ENCODE measurements at regions not wholly inside any gene's neighbourhood (a gene's known extent, or its start where the extent isn't known, plus 50 kb on each side); places are given as distances from the start of the nearest gene placed in this dataset.
"Not testable (repeated sequence)": the region's sequence is repeated elsewhere in the genome, so short reads cannot be mapped to it uniquely, and the experiment has no call there.

GRCh38 chr17:33868899-33869298, 386.2 kb upstream of the CCL2 start:
- in situ Hi-C loops (cut with MboI; ENCODE audit: low pct_unique_long_range_greater_than_20kb in 2 of 9, low sequenced_read_pairs in 9 of 9, unreplicated experiment in 9 of 9), result no loop called here
- no peak for ATAC-seq (replicated peaks in 6 of 8)
- 71 to 100% (median 87%) methylated on average over 2 to 3 of the region's 3 CpGs; no CpG with 5 or more reads in 2 of the 10 experiments for WGBS, 10 experiments
- Histone ChIP-seq H3K27ac (no peak overlapping the region), H3K4me3 (no peak overlapping the region), H3K4me1 (replicated peaks in 1 of 2) (peaks cover 0 to 6% of the 10 kb centered on the region in 2 donors)

DNA sequence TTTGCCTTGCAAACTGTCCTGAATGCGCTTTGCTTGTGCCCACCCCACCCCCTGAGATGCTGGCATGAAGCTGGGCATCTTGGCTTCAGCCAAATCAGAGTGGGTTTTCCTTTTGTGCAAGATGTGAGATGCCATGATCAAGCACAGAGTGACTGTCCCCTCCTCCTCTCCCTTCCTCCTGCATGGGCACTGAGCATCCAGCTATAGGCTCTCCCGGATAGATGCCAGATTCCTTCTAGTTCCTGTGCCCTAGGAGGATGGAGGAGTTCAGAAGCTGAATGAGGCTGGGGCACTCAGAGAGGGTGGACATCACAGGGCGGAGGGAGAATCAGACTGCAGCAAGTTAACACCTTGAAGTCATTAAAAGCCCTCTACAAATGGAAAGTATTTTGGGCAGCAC, 384.1 kb upstream of the CCL2 start:
- Histone ChIP-seq H3K4me3 (no peak overlapping the region), H3K27ac (no peak overlapping the region), H3K4me1 (replicated peaks in 1 of 2) (peaks cover 0 to 3% of the 10 kb centered on the region in 2 donors)
- 40 to 100% (median 79%) methylated on average over 1 to 3 of the region's 3 CpGs; no CpG with 5 or more reads in 4 of the 10 experiments for WGBS, 10 experiments
- ATAC-seq (replicated peaks in 6 of 8), result no peak
- in situ Hi-C loops (cut with MboI; ENCODE audit: low pct_unique_long_range_greater_than_20kb in 2 of 9, low sequenced_read_pairs in 9 of 9, unreplicated experiment in 9 of 9), result no loop called here

- in situ Hi-C loops (cut with MboI; ENCODE audit: low pct_unique_long_range_greater_than_20kb in 2 of 9, low sequenced_read_pairs in 9 of 9, unreplicated experiment in 9 of 9), result no loop called here
- ATAC-seq (replicated peaks in 6 of 8), result peak; percentile 67 to 99 (median 98)
- WGBS, 10 experiments, result 0 to 83% (median 40%) methylated on average over 1 to 8 of the region's 9 CpGs; no CpG with 5 or more reads in 2 of the 10 experiments
Observed at GRCh38 chr17:33871720-33872540, 383.2 kb upstream of the CCL2 start.

GRCh38 chr17:33873201-33873617, 381.9 kb upstream of the CCL2 start:
- Histone ChIP-seq H3K27ac (no peak overlapping the region), H3K4me3 (no peak overlapping the region), H3K4me1 (replicated peaks in 1 of 2) (peaks cover 0 to 3% of the 10 kb centered on the region in 2 donors)
- 31 to 100% (median 70%) methylated on average over 1 to 2 of the region's 2 CpGs; no CpG with 5 or more reads in 1 of the 10 experiments for WGBS, 10 experiments
- ATAC-seq (replicated peaks in 6 of 8), result no peak
- in situ Hi-C loops (cut with MboI; ENCODE audit: low pct_unique_long_range_greater_than_20kb in 2 of 9, low sequenced_read_pairs in 9 of 9, unreplicated experiment in 9 of 9), result no loop called here

More at GRCh38 chr17:33871720-33872540, 383.2 kb upstream of the CCL2 start:
- Histone ChIP-seq H3K27ac (no peak overlapping the region), H3K4me3 (no peak overlapping the region), H3K4me1 (replicated peaks in 1 of 2) (peaks cover 0 to 3% of the 10 kb centered on the region in 2 donors)

GRCh38 chr17:33874617-33875060, 380.4 kb upstream of the CCL2 start:
- no peak overlapping the region for H3K4me3 ChIP-seq
- ATAC-seq (replicated peaks in 6 of 8), result peak in 1 of 8 experiments; percentile 8
- H3K4me1 ChIP-seq (replicated peaks in 1 of 2), result peaks cover 0 to 3% of the 10 kb centered on the region in 2 donors
- H3K27ac ChIP-seq, result no peak overlapping the region
- in situ Hi-C loops (cut with MboI; ENCODE audit: low pct_unique_long_range_greater_than_20kb in 2 of 9, low sequenced_read_pairs in 9 of 9, unreplicated experiment in 9 of 9), result no loop called here
- 25 to 100% (median 63%) methylated on average over 1 of the region's 2 CpGs; no CpG with 5 or more reads in 4 of the 10 experiments for WGBS, 10 experiments

GRCh38 chr17:33875973-33876372, 379.1 kb upstream of the CCL2 start:
- WGBS, 10 experiments, result 27 to 89% (median 69%) methylated on average over 1 to 5 of the region's 5 CpGs
- H3K4me3 ChIP-seq, result no peak overlapping the region
- in situ Hi-C loops (cut with MboI; ENCODE audit: low pct_unique_long_range_greater_than_20kb in 2 of 9, low sequenced_read_pairs in 9 of 9, unreplicated experiment in 9 of 9), result no loop called here
- H3K27ac ChIP-seq, result no peak overlapping the region
- no peak for ATAC-seq (replicated peaks in 6 of 8)
- peaks cover 0 to 3% of the 10 kb centered on the region in 2 donors for H3K4me1 ChIP-seq (replicated peaks in 1 of 2)

GRCh38 chr17:33882273-33882672, 372.8 kb upstream of the CCL2 start:
- WGBS, 10 experiments, result no CpG with 5 or more reads among the region's 2 CpGs
- H3K4me1 ChIP-seq (replicated peaks in 1 of 2); ATAC-seq (replicated peaks in 6 of 8); in situ Hi-C loops (cut with MboI; ENCODE audit: low pct_unique_long_range_greater_than_20kb in 2 of 9, low sequenced_read_pairs in 9 of 9, unreplicated experiment in 9 of 9); H3K27ac ChIP-seq; H3K4me3 ChIP-seq: not testable (repeated sequence)

DNA sequence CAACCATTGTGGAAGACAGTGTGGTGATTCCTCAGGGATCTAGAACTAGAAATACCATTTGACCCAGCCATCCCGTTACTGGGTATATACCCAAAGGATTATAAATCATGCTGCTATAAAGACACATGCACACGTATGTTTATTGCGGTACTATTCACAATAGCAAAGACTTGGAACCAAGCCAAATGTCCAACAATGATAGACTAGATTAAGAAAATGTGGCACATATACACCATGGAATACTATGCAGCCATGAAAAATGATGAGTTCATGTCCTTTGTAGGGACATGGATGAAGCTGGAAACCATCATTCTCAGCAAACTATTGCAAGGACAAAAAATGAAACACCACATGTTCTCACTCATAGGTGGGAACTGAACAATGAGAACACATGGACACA, 372.4 kb upstream of the CCL2 start:
- ATAC-seq (replicated peaks in 6 of 8), result not testable (repeated sequence)
- no CpG with 5 or more reads among the region's 3 CpGs for WGBS, 10 experiments

GRCh38 chr17:33888455-33888854, 366.6 kb upstream of the CCL2 start:
- 9 to 100% (median 65%) methylated on average over 1 to 3 of the region's 3 CpGs; no CpG with 5 or more reads in 6 of the 10 experiments for WGBS, 10 experiments
- H3K4me1 ChIP-seq (replicated peaks in 1 of 2), result no peaks in the 10 kb centered on the region
- in situ Hi-C loops (cut with MboI; ENCODE audit: low pct_unique_long_range_greater_than_20kb in 2 of 9, low sequenced_read_pairs in 9 of 9, unreplicated experiment in 9 of 9), result no loop called here
- no peak overlapping the region for H3K27ac ChIP-seq
- ATAC-seq (replicated peaks in 6 of 8), result peak in 2 of 8 experiments; percentile 31 to 85
- H3K4me3 ChIP-seq, result no peak overlapping the region

More for the DNA sequence above, 372.4 kb upstream of the CCL2 start:
- H3K4me1 ChIP-seq (replicated peaks in 1 of 2); H3K4me3 ChIP-seq; H3K27ac ChIP-seq; in situ Hi-C loops (cut with MboI; ENCODE audit: low pct_unique_long_range_greater_than_20kb in 2 of 9, low sequenced_read_pairs in 9 of 9, unreplicated experiment in 9 of 9): not testable (repeated sequence)

- no peaks in the 10 kb centered on the region for H3K4me1 ChIP-seq (replicated peaks in 1 of 2)
- no peak overlapping the region for H3K27ac ChIP-seq
- ATAC-seq (replicated peaks in 6 of 8), result no peak
- WGBS, 10 experiments, result 0 to 89% (median 50%) methylated on average over 1 to 2 of the region's 2 CpGs; no CpG with 5 or more reads in 1 of the 10 experiments
- H3K4me3 ChIP-seq, result no peak overlapping the region
- in situ Hi-C loops (cut with MboI; ENCODE audit: low pct_unique_long_range_greater_than_20kb in 2 of 9, low sequenced_read_pairs in 9 of 9, unreplicated experiment in 9 of 9), result no loop called here
Observed at GRCh38 chr17:33889040-33889439, 366.0 kb upstream of the CCL2 start.

DNA sequence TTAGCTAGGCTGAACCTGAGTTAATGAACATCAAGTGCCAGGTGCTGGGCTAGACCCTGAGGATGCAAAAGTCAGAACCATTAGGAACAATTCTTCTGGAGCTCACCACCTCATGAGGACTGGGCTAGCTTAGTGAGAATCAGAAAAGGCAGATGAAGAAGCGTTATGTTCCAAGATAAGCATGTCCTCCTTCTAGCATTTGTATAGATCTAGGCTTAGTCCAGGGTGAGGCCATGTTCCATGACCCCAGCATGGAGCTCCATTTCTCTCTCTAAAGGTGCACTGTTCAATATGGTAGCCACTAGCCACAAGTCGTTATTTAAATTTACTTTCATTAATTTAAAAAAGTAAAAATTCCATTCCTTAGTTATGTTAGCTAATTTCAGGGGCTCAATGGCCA, 365.3 kb upstream of the CCL2 start:
- in situ Hi-C loops (cut with MboI; ENCODE audit: low pct_unique_long_range_greater_than_20kb in 2 of 9, low sequenced_read_pairs in 9 of 9, unreplicated experiment in 9 of 9), result no loop called here
- no peak for ATAC-seq (replicated peaks in 6 of 8)
- 0 to 83% (median 59%) methylated on average over 1 to 2 of the region's 2 CpGs; no CpG with 5 or more reads in 4 of the 10 experiments for WGBS, 10 experiments

DNA sequence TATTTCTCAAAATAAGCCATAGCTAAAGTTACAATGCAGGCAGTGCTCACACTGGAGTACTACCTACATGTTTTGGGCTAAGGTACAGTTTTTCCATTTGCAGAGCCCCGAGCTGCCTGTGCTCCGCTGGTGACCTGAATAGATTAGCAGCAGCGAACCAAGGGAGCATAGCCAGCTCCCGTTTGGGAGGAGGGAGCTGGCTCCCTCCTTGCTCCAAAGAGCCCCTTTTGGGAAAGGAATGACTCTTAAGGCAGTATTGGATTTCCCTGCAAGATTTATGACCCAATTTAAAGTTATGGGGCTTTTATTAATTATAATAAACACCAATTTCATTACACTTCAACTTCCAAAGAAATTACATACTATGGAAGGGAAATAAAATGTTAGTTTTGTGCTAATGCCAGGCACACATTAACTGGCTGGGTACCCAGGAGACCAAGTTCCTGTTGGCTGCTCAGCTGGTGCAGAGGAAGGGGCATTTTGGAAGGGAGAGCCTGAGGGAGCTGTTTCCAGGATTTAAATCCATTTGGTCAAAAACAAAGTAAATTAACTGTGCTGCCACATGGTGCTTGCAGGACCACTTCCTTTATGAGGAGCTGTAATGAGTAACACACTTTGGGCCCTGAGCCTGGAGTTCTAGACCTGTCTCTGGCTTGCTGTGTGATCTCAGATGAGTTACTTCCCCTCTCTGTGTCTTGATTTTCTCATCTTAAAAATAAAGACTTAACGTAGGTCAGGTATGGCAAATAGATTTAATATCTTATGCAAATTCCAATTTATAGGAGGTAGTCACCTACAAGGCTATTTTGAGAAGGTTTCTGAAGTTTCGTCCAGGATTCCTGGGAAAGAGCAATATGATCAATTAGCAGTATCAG, 362.1 kb upstream of the CCL2 start:
- Histone ChIP-seq H3K4me1 (replicated peaks in 1 of 2) (no peaks in the 10 kb centered on the region), H3K4me3 (no peak overlapping the region), H3K27ac (no peak overlapping the region)
- in situ Hi-C loops (cut with MboI; ENCODE audit: low pct_unique_long_range_greater_than_20kb in 2 of 9, low sequenced_read_pairs in 9 of 9, unreplicated experiment in 9 of 9), result no loop called here
- 20 to 60% (median 43%) methylated on average over 1 to 6 of the region's 6 CpGs; no CpG with 5 or more reads in 1 of the 10 experiments for WGBS, 10 experiments
- no peak for ATAC-seq (replicated peaks in 6 of 8)

More for the DNA sequence above, 365.3 kb upstream of the CCL2 start:
- H3K27ac ChIP-seq, result no peak overlapping the region
- no peaks in the 10 kb centered on the region for H3K4me1 ChIP-seq (replicated peaks in 1 of 2)
- H3K4me3 ChIP-seq, result no peak overlapping the region

GRCh38 chr17:33895491-33895890, 359.6 kb upstream of the CCL2 start:
- WGBS, 10 experiments, result 20 to 83% (median 64%) methylated on average over 2 to 3 of the region's 3 CpGs; no CpG with 5 or more reads in 2 of the 10 experiments
- no peak for ATAC-seq (replicated peaks in 6 of 8)
- Histone ChIP-seq H3K4me3 (no peak overlapping the region), H3K27ac (no peak overlapping the region), H3K4me1 (replicated peaks in 1 of 2) (no peaks in the 10 kb centered on the region)
- in situ Hi-C loops (cut with MboI; ENCODE audit: low pct_unique_long_range_greater_than_20kb in 2 of 9, low sequenced_read_pairs in 9 of 9, unreplicated experiment in 9 of 9), result no loop called here
